NCI-H2196 (cell line): ENCODE measurements at regions not wholly inside any gene's neighbourhood (a gene's known extent, or its start where the extent isn't known, plus 50 kb on each side); places are given as distances from the start of the nearest gene placed in this dataset.
A peak's percentile ranks its signal among the peaks of the same experiment; 100 is the strongest.
"Not testable (repeated sequence)": the region's sequence is repeated elsewhere in the genome, so short reads cannot be mapped to it uniquely, and the experiment has no call there.

Experiments
- DNase-seq: peaks from one replicate; lab custom pipeline; 2025; ENCODE audit not compliant: unreplicated experiment; lab: John Stamatoyannopoulos, UW

DNA sequence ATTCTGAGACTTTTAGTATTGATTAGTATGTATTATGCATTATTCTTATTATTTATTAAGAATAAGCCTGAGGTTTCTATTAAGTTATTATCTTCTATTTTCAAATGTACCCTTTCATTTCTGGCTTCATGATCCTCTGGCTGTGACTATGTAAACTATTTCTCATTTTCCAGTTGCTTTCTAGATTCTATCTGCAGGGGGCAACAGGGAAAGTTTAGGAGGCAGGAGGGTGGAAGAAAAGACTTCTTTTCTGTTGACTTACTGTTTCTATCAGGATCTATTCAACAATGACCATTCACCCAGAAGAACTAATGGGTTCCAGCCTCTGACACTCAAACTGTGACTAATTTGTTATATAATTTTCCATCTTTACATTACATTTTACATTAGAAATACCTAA, 653.4 kb upstream of the FSHR start:
- no peak for DNase-seq

DNA sequence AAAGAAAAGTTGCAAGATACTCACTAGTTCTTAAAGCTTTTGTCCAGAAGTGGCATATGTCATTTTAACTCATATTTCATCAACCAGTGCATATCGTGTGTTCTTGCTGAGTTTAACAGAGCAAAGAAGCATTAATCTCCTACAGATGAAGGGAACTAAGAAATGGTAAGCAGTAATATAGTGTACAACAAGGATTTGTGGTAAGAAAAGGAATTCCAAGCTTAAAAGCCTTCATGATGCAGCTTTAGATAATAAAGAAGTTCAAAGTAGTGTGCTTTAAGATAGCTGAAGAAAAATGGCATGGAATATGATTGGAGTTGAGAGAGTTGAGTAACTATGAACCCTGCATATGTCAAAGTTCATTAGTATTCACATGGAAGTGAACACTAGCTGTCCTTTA, 649.8 kb upstream of the FSHR start:
- no peak for DNase-seq

DNA sequence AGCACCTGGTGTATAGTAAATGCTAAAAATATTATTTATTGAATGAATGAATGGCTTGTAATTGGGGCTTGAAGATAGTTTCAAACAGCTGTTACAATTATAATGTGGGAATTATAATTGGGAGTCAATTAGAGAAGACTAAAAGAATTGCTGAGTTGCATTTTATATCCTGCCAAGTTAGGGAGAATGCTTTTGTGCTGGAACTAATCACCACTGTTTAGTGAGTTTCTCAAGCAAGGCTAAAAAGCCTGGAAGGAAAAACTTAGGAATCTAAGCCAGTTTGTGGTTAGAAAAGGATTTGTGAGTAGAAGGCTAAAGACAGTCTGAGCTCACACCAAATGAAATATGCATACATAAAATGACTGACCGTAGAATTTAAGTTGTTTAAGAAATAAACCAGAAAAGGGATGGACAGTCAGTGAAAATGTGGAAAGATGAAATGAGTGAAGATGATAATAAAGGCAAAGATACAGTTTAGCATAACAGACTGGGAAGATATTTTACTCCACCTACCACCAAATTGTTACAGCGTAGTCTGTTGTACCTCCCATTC, 647.7 kb upstream of the FSHR start:
- DNase-seq: no peak

DNA sequence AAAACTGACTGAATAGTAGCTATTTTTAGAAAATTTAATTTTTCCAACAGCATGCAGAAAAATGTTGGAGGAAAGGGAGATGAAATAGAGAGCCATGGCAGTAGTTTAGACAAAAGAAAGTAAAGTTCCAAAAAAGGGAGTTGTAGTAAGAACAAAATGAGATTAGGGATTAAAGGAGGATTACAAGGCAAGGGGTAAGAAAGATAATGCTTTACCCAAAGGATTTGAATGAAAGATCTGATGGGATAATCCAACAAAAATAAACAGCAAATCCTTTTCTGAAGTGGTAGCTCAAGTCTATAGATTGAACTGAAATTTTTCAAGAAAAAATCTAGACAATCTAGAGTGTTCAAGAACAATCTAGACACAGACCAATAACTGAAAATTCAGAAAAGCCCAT, 644.3 kb upstream of the FSHR start:
- DNase-seq: no peak

DNA sequence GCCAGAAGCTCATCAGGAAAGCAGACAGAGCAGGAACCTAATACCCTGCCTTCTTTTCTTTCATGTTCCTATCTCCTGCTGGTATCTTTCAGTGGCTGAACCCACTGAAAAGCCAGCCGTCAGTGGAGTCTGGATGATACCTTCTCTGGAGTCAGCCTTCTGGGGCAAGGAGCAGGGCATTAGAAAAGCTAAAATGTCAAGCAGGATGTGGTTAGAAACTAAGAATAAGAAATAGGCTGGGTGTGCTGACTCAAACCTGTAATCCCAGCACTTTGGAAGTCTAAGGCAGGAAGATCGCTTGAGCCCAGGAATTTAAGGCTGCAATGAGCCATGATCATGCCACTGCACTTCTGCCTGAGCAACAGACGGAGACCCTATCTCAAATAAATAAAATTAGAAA, 642.0 kb upstream of the FSHR start:
- no peak for DNase-seq

DNA sequence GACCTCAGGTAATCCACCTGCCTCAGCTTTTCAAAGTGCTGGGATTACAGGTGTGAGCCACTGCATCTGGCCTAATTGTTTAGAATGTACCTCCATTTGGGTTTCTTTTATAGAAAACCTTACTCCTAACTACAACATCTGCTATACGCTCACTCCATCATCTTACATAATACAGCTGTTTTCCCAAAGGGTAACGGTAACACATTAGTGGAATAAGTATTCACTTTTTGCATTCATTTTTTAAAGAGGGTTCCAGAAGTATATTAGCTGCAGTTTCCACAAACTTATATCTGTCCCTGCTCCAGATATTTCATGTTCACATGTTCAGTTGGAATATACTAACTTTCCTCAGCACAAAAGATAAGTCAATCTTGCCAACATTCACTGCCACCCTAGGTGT, 640.1 kb upstream of the FSHR start:
- DNase-seq: no peak

DNA sequence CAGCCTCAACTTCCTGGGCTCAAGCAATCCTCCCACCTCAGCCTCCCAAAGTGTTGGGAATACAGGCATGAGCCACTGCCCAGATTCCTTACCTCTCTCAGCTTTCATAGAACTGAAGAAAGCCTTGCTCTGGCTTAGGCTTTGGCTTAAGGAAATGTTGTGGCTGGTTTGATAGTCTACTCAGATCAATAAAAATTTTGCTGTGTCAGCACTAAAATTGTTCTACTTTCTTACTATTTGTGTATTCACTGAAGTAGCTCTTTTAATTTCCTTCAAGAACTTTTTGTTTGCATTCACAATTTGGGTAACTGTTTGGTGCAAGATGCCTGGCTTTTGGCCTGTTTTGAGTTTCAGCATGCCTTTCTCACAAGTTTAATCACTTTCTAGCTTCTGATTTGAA, 634.0 kb upstream of the FSHR start:
- DNase-seq: no peak

DNA sequence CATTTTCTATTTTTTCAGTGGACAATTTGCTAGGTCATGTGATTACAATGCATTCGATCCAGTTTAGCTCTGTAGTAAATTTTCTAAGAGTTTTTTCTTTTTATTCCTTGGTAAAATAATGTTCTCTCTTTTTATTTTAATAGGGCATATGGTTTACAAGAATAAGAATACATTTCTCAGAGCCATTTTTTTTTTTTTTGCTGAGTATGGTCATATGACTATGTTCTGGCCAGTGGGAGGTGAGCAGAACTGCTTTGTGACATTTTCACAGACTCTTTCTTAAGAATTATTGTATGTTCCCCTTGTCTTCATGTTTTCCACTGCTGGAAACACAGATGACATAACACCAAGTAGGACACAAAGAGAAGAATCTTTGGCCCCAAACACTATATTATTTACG, 626.6 kb upstream of the FSHR start:
- no peak for DNase-seq

DNA sequence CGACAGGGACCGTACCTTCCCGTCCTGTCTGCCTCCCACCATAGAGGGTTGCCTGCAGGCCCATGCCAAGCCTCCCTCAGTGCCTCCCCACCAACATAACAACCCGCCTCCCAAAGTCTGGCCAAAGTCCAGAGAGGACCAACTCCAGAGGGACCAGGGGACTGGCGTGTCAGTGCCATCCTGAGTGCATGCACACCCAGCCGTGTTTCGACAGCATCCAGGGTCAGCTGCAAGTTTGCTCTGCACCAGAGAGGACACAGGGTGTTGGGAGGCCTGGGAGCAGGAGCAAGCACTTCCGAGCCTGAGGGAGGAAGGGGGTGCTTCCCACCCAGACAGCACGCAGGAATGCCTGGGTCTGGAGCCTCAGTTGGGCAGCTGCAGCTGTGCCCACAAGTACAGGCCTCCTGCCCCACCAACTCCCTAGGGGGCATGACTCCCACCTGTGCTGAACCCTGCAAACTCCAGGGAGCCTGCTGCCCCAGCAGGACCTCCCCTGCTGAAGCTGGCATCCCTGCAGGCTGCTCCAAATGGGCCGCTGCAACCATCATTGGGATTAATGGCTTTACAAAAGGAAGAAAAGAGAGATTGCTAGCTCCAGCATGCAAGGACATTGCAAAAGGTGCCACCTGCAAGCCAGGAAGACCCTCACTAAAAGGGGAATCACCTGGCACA, 618.1 kb upstream of the FSHR start:
- no peak for DNase-seq

DNA sequence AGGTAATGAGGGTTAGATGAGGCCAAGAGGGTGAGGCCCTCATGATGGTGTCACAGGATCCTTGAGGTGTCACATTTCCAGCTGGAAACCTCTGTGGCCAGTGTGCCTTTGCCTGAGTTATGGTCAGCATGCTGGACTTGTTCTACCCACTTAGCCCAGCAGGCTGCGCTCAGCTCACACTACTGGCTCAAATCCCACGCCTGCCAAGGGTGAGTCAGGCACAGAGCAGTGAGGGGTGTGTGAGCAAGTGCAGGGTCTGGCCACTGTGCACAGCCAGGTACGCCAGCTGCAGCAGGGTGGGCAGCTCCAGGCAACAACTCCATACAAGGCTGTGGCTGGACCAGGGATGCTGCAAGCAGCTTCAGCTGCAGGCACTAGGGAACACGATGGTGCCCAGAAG, 616.6 kb upstream of the FSHR start:
- DNase-seq: no peak

DNA sequence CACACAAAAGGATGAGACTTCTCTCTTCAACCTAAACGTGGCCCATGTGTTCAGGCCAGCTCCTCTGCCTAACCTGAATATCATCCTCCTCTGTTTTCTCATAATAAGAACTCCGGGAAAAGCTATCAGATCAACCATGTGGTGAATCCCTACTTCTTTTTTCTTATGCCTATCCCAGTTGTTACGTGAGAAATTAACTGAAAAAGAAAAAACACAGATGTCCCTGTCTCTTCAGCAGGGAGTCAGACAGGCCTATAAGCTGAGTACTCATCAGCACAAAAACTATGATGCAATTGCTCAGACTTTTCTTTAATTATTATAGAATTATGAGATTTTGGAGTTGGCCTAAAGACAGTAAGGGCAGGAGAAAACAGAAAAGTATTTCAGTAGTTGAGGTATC, 613.0 kb upstream of the FSHR start:
- no peak for DNase-seq

DNA sequence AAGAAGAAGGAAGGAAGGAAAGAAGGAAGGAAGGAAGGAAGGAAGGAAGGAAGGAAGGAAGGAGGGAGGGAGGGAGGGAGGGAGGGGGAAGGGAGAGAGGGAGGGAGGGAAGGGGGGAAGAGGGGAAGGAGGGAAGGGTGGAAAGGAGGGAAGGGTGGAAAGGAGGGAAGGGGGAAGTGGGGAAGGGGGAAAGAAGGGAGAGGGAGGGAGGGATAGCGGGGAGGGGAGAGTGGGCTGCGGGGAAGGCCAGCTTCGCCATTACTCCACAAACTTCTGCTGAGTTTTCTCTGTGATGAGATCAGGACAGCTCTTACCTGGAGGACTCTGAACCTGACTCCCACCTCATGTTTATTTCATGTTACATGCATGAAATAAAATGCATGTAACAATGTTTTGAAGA, 601.5 kb upstream of the FSHR start:
- no peak for DNase-seq

DNA sequence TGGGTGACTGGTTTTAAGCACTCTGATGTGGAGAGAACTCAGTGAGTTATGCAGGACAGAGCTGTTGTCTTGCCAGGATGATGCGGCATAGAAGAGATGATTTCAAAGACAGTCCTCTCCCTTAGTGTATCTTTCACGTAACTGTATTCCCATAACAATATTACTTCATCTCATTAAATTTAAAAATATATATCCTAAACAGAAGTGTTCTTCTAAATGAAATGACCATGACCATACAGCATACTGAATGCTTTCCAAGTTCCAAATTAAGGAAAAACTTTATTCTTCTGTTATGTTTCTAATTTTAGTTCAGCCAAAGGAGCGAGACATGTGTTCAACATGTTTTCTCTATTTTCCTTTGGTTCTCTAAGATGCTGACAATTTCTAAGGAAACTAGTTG, 600.1 kb upstream of the FSHR start:
- no peak for DNase-seq

DNA sequence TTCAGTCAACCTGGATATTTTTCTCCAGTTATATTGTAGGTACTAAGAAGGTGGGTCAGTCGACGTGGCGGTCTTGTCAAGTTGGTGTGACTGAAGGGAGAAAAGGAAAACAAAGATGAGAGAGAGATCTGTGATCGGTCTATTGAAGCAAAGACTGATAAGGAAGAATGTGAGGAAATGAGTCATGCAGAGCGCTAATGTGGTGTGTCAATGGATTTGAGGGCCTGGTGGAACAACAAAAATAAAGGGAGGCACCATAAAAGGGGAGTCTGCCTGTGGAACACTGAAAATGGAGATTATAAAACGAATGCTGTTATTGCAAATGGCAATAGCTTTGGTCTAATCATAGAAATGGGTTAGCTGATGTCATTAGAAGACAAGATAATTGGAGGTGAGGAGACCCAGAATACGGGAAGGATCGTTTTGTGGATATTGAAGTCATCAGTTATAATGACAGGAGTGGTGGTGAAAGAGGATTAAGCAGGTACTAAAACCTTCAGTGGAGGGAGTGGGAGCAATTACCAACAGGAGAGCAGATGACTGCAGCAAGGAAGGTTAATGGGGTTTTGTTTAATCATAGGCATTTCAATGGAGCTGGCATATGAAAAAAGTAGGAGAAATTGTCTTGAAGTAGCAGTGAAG, 599.1 kb upstream of the FSHR start:
- DNase-seq: no peak

DNA sequence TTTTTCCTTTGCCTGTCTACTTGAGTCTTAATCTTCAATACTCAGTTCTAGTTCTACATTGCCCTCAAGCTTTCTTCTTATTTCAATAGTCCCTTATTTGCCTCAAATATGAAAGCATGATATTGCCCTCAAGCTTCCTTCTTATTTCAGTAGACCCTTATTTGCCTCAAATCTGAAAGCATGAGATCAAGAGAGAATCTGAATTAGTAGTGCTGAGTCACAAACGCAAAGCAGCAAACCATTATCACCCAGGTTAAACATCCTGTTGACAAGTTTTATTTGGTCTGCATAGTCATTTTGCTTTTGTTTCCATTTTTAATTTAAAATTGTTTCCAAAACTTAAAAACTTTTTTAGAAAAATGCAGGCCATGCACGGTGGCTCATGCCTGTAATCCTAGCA, 583.3 kb upstream of the FSHR start:
- DNase-seq: no peak

DNA sequence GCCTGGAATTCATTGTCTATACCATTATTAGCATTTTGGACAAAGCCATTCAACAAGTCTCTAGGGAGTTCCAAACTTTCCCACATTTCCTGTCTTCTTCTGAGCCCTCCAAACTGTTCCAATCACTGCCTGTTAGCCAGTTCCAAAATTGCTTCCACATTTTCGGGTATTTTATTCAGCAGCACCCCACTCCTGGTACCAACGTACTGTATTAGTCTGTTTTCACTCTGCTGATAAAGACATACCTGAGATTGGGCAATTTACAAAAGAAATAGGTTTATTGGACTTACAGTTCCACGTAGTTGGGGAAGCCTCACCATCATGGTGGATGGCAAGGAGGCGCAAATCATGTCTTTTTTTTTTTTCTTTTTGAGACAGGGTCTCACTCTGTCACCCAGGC, 578.6 kb upstream of the FSHR start:
- not testable (repeated sequence) for DNase-seq

DNA sequence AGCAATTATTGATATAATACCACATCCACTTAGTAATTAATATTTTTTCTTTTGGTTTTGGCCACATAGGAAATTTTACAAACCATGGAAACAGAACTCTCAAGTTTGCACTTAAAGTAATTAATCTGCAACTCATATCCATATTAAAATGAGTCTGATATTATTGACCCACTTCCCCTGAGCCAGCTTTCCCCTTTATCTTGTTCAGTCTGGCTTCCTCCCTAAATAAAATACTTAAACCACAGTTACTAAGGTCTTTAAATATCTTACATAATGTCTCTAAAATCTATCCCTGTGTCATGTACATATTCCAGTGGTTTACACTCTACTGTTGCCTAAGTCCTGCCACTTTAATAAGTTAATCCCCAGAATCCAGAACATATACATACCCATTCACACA, 564.9 kb upstream of the FSHR start:
- DNase-seq: no peak

DNA sequence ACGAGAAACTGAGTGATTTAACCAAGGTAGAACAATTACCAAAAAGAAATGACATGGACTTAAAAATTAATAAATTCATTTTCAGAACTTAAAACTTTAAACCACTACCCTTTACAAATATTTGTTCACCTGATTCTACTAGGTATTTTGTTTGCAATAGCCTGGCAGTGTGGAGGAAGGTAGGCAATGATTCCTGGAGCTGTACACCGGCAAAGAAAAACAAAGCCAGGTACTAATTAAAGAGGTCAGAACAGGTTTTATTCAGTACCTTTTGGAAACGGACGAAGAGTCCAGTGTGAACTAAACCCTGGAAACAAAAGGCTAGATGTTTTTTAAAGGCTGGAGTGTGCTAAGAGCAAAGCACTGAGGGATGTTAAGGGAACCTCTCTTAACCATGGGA, 561.3 kb upstream of the FSHR start:
- no peak for DNase-seq

DNA sequence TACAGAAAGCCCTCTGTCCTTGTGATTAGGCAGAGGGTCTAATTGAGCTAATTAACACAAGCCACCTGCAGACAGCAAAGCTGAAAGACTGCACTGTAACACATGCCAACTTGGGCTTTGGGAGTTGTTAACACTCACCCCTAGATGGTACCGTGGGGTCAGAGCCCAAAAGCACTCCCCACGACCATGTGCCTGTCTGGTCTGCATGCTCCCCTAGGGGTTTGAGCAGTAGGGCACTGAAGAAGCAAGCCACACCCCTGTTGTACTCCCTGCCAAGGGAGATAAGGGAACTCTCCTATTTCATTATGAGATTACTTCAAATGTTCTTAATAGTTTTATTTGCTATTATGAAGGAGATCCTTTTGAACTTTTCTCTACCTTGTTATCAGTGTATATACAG, 560.1 kb upstream of the FSHR start:
- DNase-seq: no peak

DNA sequence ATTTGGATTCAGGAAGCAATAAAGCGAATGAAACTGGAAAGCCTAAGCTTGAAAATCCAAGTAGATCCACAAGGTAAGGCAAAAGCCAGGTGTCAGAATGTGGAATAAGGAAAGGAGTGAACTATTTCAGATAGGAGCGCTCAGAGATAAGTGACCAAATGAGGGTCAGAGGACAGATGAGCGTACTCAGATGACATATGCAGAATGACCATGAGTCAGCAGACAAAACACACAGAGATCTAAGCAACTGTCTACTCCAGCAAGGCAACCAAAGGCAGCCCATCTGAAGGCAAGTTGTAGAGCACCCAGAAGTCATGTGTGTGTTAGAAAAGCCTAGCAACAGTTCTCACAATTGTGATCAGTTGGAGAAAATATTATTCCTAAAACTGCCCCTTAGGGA, 548.4 kb upstream of the FSHR start:
- DNase-seq: no peak

DNA sequence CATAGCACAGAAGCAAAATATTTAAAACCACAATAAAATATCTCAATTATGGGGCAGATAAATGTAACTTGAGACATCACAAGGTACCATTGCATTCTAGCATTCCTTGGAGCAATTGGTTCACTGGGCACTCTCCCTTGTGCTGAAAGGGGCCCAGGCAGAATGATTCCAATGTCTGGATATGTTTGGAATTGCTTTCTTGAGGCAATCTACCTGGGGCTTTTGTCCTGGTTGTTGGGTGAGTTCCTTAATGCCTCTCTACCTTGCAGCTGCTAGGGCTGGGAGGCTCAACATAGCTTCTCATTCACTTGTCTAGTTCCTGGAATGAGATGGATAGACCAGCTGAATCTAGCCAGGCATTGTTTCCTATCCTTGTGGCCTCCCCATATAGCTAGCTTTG, 539.6 kb upstream of the FSHR start:
- no peak for DNase-seq

DNA sequence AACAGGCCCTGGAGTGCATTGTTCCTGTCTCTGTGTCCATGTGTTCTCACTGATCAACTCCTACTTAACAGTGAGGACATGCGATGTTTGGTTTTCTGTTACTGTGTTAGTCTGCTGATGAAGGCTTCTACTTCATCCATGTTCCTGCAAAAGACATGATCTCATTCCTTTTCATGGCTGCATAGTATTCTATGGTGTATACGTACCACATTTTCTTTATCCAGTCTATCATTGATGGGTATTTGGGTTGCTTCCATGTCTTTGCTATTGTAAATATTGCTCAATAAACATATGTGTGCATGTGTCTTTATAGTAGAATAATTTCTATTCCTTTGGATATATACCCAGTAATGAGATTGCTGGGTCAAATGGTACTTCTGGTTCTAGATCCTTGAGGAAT, 537.7 kb upstream of the FSHR start:
- DNase-seq: not testable (repeated sequence)

DNA sequence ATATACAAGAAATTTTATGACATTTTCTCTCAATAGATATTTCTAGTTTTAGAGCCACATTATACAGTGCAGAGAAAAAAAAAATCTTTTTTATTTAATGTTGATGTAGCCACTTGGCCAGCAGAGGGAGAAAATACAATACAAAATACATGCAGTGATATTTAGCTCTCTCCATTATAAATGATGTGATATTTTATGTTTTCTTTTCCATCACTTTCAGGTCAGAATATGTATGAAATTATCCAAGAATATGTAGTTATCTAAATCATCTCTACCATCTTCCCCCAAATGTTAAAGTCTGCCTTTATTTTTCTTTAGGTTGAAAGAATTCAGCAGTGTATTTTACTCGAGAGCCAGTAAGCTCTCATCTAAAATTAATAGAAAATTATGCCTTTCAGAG, 533.6 kb upstream of the FSHR start:
- DNase-seq: peak; percentile 10
